Activated naive CD8-positive, alpha-beta T cell treated with anti-CD3 and anti-CD28 coated beads for 36 hours (primary cell): ENCODE measurements at regions not wholly inside any gene's neighbourhood (a gene's known extent, or its start where the extent isn't known, plus 50 kb on each side); places are given as distances from the start of the nearest gene placed in this dataset.
"Not testable (repeated sequence)": the region's sequence is repeated elsewhere in the genome, so short reads cannot be mapped to it uniquely, and the experiment has no call there.

Source experiments
- DNase-seq: peaks from one replicate; pipeline ENCODE4 v3.0.0; 2021
- H3K27ac Mint-ChIP-seq: one replicate; pipeline ENCODE4 v1.8.0; 2022; ENCODE audit warnings: mild to moderate bottlenecking, moderate library complexity, mixed read lengths
- H3K27me3 Mint-ChIP-seq: one replicate; pipeline ENCODE4 v1.8.0; 2022; ENCODE audit warnings: mild to moderate bottlenecking, mixed read lengths
- H3K36me3 Mint-ChIP-seq: one replicate; pipeline ENCODE4 v1.8.0; 2021; ENCODE audit warnings: mild to moderate bottlenecking, mixed read lengths
- H3K4me1 Mint-ChIP-seq: one replicate; pipeline ENCODE4 v1.8.0; 2021; ENCODE audit warnings: mixed read lengths
- H3K4me3 Mint-ChIP-seq: one replicate; pipeline ENCODE4 v1.8.0; 2022; ENCODE audit warnings: mild to moderate bottlenecking, moderate library complexity, mixed read lengths
- H3K9me3 Mint-ChIP-seq: one replicate; pipeline ENCODE4 v1.8.0; 2022; ENCODE audit warnings: mixed read lengths

GRCh38 chr13:44860454-44860853 is 128.8 kb downstream of the NUFIP1 start:
- Mint-ChIP-seq H3K9me3 (no peaks in the 10 kb centered on the region), H3K4me3 (no peak overlapping the region), H3K27ac (no peak overlapping the region), H3K36me3 (no peaks in the 10 kb centered on the region), H3K4me1 (no peaks in the 10 kb centered on the region), H3K27me3 (peaks cover 47% of the 10 kb centered on the region)
- DNase-seq = no peak

GRCh38 chr13:44857736-44858135 is 131.5 kb downstream of the NUFIP1 start:
- Mint-ChIP-seq H3K4me3 (no peak overlapping the region), H3K9me3 (no peaks in the 10 kb centered on the region), H3K27me3 (peaks cover 43% of the 10 kb centered on the region), H3K27ac (no peak overlapping the region), H3K4me1 (no peaks in the 10 kb centered on the region), H3K36me3 (no peaks in the 10 kb centered on the region)
- no peak for DNase-seq

- H3K9me3 Mint-ChIP-seq = no peaks in the 10 kb centered on the region
- DNase-seq = no peak
- H3K27ac Mint-ChIP-seq = no peak overlapping the region
- H3K4me1 Mint-ChIP-seq = no peaks in the 10 kb centered on the region
- H3K4me3 Mint-ChIP-seq = no peak overlapping the region
- H3K27me3 Mint-ChIP-seq = peaks cover 38% of the 10 kb centered on the region
- H3K36me3 Mint-ChIP-seq = no peaks in the 10 kb centered on the region
Measured at GRCh38 chr13:44857061-44857460, 132.2 kb downstream of the NUFIP1 start.

GRCh38 chr13:44855860-44856259 is 133.4 kb downstream of the NUFIP1 start:
- Mint-ChIP-seq H3K4me3 (no peak overlapping the region), H3K4me1 (no peaks in the 10 kb centered on the region), H3K9me3 (no peaks in the 10 kb centered on the region), H3K27ac (no peak overlapping the region), H3K36me3 (no peaks in the 10 kb centered on the region), H3K27me3 (peaks cover 34% of the 10 kb centered on the region)
- no peak for DNase-seq

GRCh38 chr13:44854313-44855060 is 134.8 kb downstream of the NUFIP1 start:
- Mint-ChIP-seq H3K4me1 (no peaks in the 10 kb centered on the region), H3K36me3 (no peaks in the 10 kb centered on the region), H3K9me3 (no peaks in the 10 kb centered on the region), H3K27me3 (peaks cover 22% of the 10 kb centered on the region), H3K4me3 (no peak overlapping the region), H3K27ac (no peak overlapping the region)
- DNase-seq = no peak

- Mint-ChIP-seq H3K36me3 (no peaks in the 10 kb centered on the region), H3K4me1 (no peaks in the 10 kb centered on the region), H3K27ac (no peak overlapping the region), H3K27me3 (peaks cover 15% of the 10 kb centered on the region), H3K9me3 (no peaks in the 10 kb centered on the region), H3K4me3 (no peak overlapping the region)
- DNase-seq = no peak
Measured at GRCh38 chr13:44853641-44854040, 135.6 kb downstream of the NUFIP1 start.

GRCh38 chr13:44848920-44849676 is 140.2 kb downstream of the NUFIP1 start:
- no peaks in the 10 kb centered on the region for H3K27me3 Mint-ChIP-seq
- no peak overlapping the region for H3K4me3 Mint-ChIP-seq
- H3K4me1 Mint-ChIP-seq = no peaks in the 10 kb centered on the region
- no peak for DNase-seq
- H3K9me3 Mint-ChIP-seq = no peaks in the 10 kb centered on the region
- H3K27ac Mint-ChIP-seq = no peak overlapping the region
- H3K36me3 Mint-ChIP-seq = no peaks in the 10 kb centered on the region

- not testable (repeated sequence) for H3K4me3 Mint-ChIP-seq, H3K27ac Mint-ChIP-seq, H3K27me3 Mint-ChIP-seq, H3K4me1 Mint-ChIP-seq, H3K36me3 Mint-ChIP-seq, H3K9me3 Mint-ChIP-seq, DNase-seq
Measured at GRCh38 chr13:44845281-44846058, 143.8 kb downstream of the NUFIP1 start.

- Mint-ChIP-seq H3K4me3 (no peak overlapping the region), H3K4me1 (no peaks in the 10 kb centered on the region), H3K36me3 (no peaks in the 10 kb centered on the region), H3K27me3 (no peaks in the 10 kb centered on the region), H3K9me3 (no peaks in the 10 kb centered on the region), H3K27ac (no peak overlapping the region)
- no peak for DNase-seq
Measured at GRCh38 chr13:44844786-44845185, 144.5 kb downstream of the NUFIP1 start.

- no peaks in the 10 kb centered on the region for H3K4me1 Mint-ChIP-seq
- no peak overlapping the region for H3K4me3 Mint-ChIP-seq
- no peaks in the 10 kb centered on the region for H3K9me3 Mint-ChIP-seq
- H3K27me3 Mint-ChIP-seq = no peaks in the 10 kb centered on the region
- H3K36me3 Mint-ChIP-seq = no peaks in the 10 kb centered on the region
- H3K27ac Mint-ChIP-seq = no peak overlapping the region
- no peak for DNase-seq
Measured at GRCh38 chr13:44843403-44843802, 145.9 kb downstream of the NUFIP1 start.

- no peaks in the 10 kb centered on the region for H3K9me3 Mint-ChIP-seq
- H3K27me3 Mint-ChIP-seq = peaks cover 3% of the 10 kb centered on the region
- DNase-seq = no peak
- H3K27ac Mint-ChIP-seq = no peak overlapping the region
- H3K36me3 Mint-ChIP-seq = no peaks in the 10 kb centered on the region
- no peaks in the 10 kb centered on the region for H3K4me1 Mint-ChIP-seq
- H3K4me3 Mint-ChIP-seq = no peak overlapping the region
Measured at GRCh38 chr13:44842158-44842557, 147.1 kb downstream of the NUFIP1 start.

GRCh38 chr13:44840131-44840530 is 149.1 kb downstream of the NUFIP1 start:
- H3K36me3 Mint-ChIP-seq = no peaks in the 10 kb centered on the region
- H3K4me1 Mint-ChIP-seq = no peaks in the 10 kb centered on the region
- H3K4me3 Mint-ChIP-seq = no peak overlapping the region
- DNase-seq = no peak
- no peak overlapping the region for H3K27ac Mint-ChIP-seq
- H3K9me3 Mint-ChIP-seq = no peaks in the 10 kb centered on the region
- peaks cover 3% of the 10 kb centered on the region for H3K27me3 Mint-ChIP-seq

- H3K36me3 Mint-ChIP-seq = no peaks in the 10 kb centered on the region
- no peak overlapping the region for H3K4me3 Mint-ChIP-seq
- peaks cover 3% of the 10 kb centered on the region for H3K27me3 Mint-ChIP-seq
- H3K4me1 Mint-ChIP-seq = no peaks in the 10 kb centered on the region
- H3K27ac Mint-ChIP-seq = no peak overlapping the region
- H3K9me3 Mint-ChIP-seq = no peaks in the 10 kb centered on the region
- DNase-seq = no peak
Measured at GRCh38 chr13:44837250-44837649, 152.0 kb downstream of the NUFIP1 start.

GRCh38 chr13:44834404-44834803 is 154.9 kb downstream of the NUFIP1 start:
- Mint-ChIP-seq H3K27me3 (peaks cover 3% of the 10 kb centered on the region), H3K4me1 (no peaks in the 10 kb centered on the region), H3K4me3 (no peak overlapping the region), H3K36me3 (no peaks in the 10 kb centered on the region), H3K9me3 (no peaks in the 10 kb centered on the region), H3K27ac (no peak overlapping the region)
- no peak for DNase-seq

GRCh38 chr13:44833626-44834025 is 155.6 kb downstream of the NUFIP1 start:
- DNase-seq = no peak
- peaks cover 3% of the 10 kb centered on the region for H3K27me3 Mint-ChIP-seq
- no peak overlapping the region for H3K27ac Mint-ChIP-seq
- no peaks in the 10 kb centered on the region for H3K4me1 Mint-ChIP-seq
- no peaks in the 10 kb centered on the region for H3K36me3 Mint-ChIP-seq
- H3K4me3 Mint-ChIP-seq = no peak overlapping the region
- no peaks in the 10 kb centered on the region for H3K9me3 Mint-ChIP-seq
